Fibroblast of lung (primary cell): ENCODE measurements at regions not wholly inside any gene's neighbourhood (a gene's known extent, or its start where the extent isn't known, plus 50 kb on each side); places are given as distances from the start of the nearest gene placed in this dataset.
"Not testable (repeated sequence)": the region's sequence is repeated elsewhere in the genome, so short reads cannot be mapped to it uniquely, and the experiment has no call there.

ENCODE experiments used
- DNase-seq, 2 donors: peaks; one replicate each; pipeline versions ENCODE4 v3.0.0 to v3.0.0-alpha.2; 2010; ENCODE audit warnings: low read depth in 2 of 2
- H2AFZ ChIP-seq: 2 replicates; pipeline ENCODE4 v1.5.1; 2012; ENCODE audit warnings: low read length, control low read depth, inconsistent platforms
- H3K27ac ChIP-seq: 2 replicates; pipeline ENCODE4 v1.5.1; 2011; ENCODE audit warnings: low read length, control low read depth; ENCODE audit not compliant: insufficient read depth
- H3K27me3 ChIP-seq: 2 replicates; pipeline ENCODE4 v1.5.1; 2011; ENCODE audit warnings: mild to moderate bottlenecking, low read length; ENCODE audit not compliant: control insufficient read depth, insufficient read depth
- H3K36me3 ChIP-seq: 2 replicates; pipeline ENCODE4 v1.5.1; 2011; ENCODE audit warnings: low read length; ENCODE audit not compliant: control insufficient read depth, insufficient read depth
- H3K4me1 ChIP-seq: 2 replicates; pipeline ENCODE4 v1.5.1; 2011; ENCODE audit warnings: low read length; ENCODE audit not compliant: control insufficient read depth, insufficient read depth; ENCODE audit errors: extremely low read depth
- H3K4me2 ChIP-seq: 2 replicates; pipeline ENCODE4 v1.5.1; 2011; ENCODE audit warnings: low read length, control low read depth; ENCODE audit not compliant: insufficient read depth; ENCODE audit errors: extremely low read depth
- H3K4me3 ChIP-seq, 4 experiments: fragments of 200-600 bp in 1 of 4; sonication (generic) in 1 of 4; replicated peaks in 1 of 4; 2 replicates each; pipeline ENCODE4 v1.5.1; 2011 to 2016; ENCODE audit warnings: low read length in 4 of 4, low read depth in 3 of 4, mild to moderate bottlenecking in 3 of 4, control low read depth in 2 of 4, inconsistent platforms in 1 of 4, mixed read lengths in 1 of 4; ENCODE audit not compliant: insufficient read depth in 1 of 4; ENCODE audit errors: control extremely low read depth in 1 of 4
- H3K79me2 ChIP-seq: 2 replicates; pipeline ENCODE4 v1.5.1; 2012; ENCODE audit warnings: mild to moderate bottlenecking, low read length, inconsistent platforms; ENCODE audit not compliant: control insufficient read depth, insufficient read depth
- H3K9ac ChIP-seq: 2 replicates; pipeline ENCODE4 v1.5.1; 2011; ENCODE audit warnings: mild to moderate bottlenecking, low read length, control low read depth; ENCODE audit not compliant: insufficient read depth
- H3K9me3 ChIP-seq: 2 replicates; pipeline ENCODE4 v1.5.1; 2012; ENCODE audit warnings: low read depth, low read length; ENCODE audit not compliant: control insufficient read depth, insufficient read depth
- H4K20me1 ChIP-seq: 2 replicates; pipeline ENCODE4 v1.5.1; 2011; ENCODE audit warnings: low read length; ENCODE audit not compliant: control insufficient read depth, insufficient read depth; ENCODE audit errors: extremely low read depth
- CTCF ChIP-seq, 2 donors: IDR thresholded peaks in 1 of 2; conservative IDR thresholded peaks in 1 of 2; 1 replicate in 1 of 2; 2 replicates in 1 of 2; pipeline ENCODE4 v1.5.1; 2011 to 2012; ENCODE audit warnings: low read length in 2 of 2, control low read depth in 1 of 2, inconsistent platforms in 1 of 2, low read depth in 1 of 2, mild to moderate bottlenecking in 1 of 2
- EZH2 ChIP-seq: IDR thresholded peaks from 2 replicates; pipeline ENCODE4 v1.5.1; 2012; ENCODE audit warnings: low read length, control low read depth, mild to moderate bottlenecking; ENCODE audit errors: missing control alignments

- Histone ChIP-seq H3K4me2 (no peak overlapping the region), H4K20me1 (no peaks in the 10 kb centered on the region), H3K27ac (no peak overlapping the region), H3K27me3 (no peaks in the 10 kb centered on the region), H3K79me2 (no peaks in the 10 kb centered on the region), H2AFZ (no peak overlapping the region), H3K9me3 (no peaks in the 10 kb centered on the region), H3K9ac (no peak overlapping the region), H3K4me1 (no peaks in the 10 kb centered on the region), H3K4me3 (no peak overlapping the region), H3K36me3 (no peaks in the 10 kb centered on the region)
- TF ChIP-seq EZH2 (no peak), CTCF (conservative IDR thresholded peaks at IDR 0.05 in 1 of 2, IDR thresholded peaks at IDR 0.05 in 1 of 2; ENCODE audit: low read depth in 1 of 2, low read length in 2 of 2) (no peak)
- no peak for DNase-seq
Measured at GRCh38 chr10:57661206-57661605, 606.5 kb downstream of the IPMK start.

GRCh38 chr10:57657164-57657765 lies 610.4 kb downstream of the IPMK start:
- TF ChIP-seq EZH2 (no peak), CTCF (conservative IDR thresholded peaks at IDR 0.05 in 1 of 2, IDR thresholded peaks at IDR 0.05 in 1 of 2; ENCODE audit: low read depth in 1 of 2, low read length in 2 of 2) (peak; percentile 66 to 83)
- no peak overlapping the region for H3K27ac ChIP-seq
- H3K4me3 ChIP-seq = no peak overlapping the region
- H3K4me1 ChIP-seq = no peaks in the 10 kb centered on the region
- H3K9me3 ChIP-seq = no peaks in the 10 kb centered on the region
- H3K36me3 ChIP-seq = no peaks in the 10 kb centered on the region
- DNase-seq = peak; percentile 33 to 56
- H3K27me3 ChIP-seq = no peaks in the 10 kb centered on the region
- no peak overlapping the region for H2AFZ ChIP-seq
- H4K20me1 ChIP-seq = no peaks in the 10 kb centered on the region
- no peak overlapping the region for H3K9ac ChIP-seq
- H3K4me2 ChIP-seq = no peak overlapping the region
- no peaks in the 10 kb centered on the region for H3K79me2 ChIP-seq

GRCh38 chr10:57654856-57655255 lies 612.8 kb downstream of the IPMK start:
- no peak overlapping the region for H3K4me2 ChIP-seq
- H3K27me3 ChIP-seq = no peaks in the 10 kb centered on the region
- no peaks in the 10 kb centered on the region for H3K4me1 ChIP-seq
- H3K4me3 ChIP-seq = no peak overlapping the region
- TF ChIP-seq CTCF (conservative IDR thresholded peaks at IDR 0.05 in 1 of 2, IDR thresholded peaks at IDR 0.05 in 1 of 2; ENCODE audit: low read depth in 1 of 2, low read length in 2 of 2) (no peak), EZH2 (no peak)
- no peak for DNase-seq
- no peak overlapping the region for H3K9ac ChIP-seq
- no peaks in the 10 kb centered on the region for H4K20me1 ChIP-seq
- H2AFZ ChIP-seq = no peak overlapping the region
- H3K9me3 ChIP-seq = no peaks in the 10 kb centered on the region
- no peaks in the 10 kb centered on the region for H3K79me2 ChIP-seq
- no peaks in the 10 kb centered on the region for H3K36me3 ChIP-seq
- no peak overlapping the region for H3K27ac ChIP-seq

GRCh38 chr10:57645108-57645507 lies 622.6 kb downstream of the IPMK start:
- H3K36me3 ChIP-seq, H2AFZ ChIP-seq, H3K4me3 ChIP-seq, H4K20me1 ChIP-seq, H3K27me3 ChIP-seq, DNase-seq, H3K9me3 ChIP-seq, H3K79me2 ChIP-seq, H3K27ac ChIP-seq, H3K4me1 ChIP-seq, H3K9ac ChIP-seq, H3K4me2 ChIP-seq: not testable (repeated sequence)
